IMR-90 (cell line): ENCODE measurements at regions not wholly inside any gene's neighbourhood (a gene's known extent, or its start where the extent isn't known, plus 50 kb on each side); places are given as distances from the start of the nearest gene placed in this dataset.
A peak's percentile ranks its signal among the peaks of the same experiment; 100 is the strongest.

Experiments used
- ATAC-seq: fragments of 200-7000 bp; cut with Tn5 transposase; 2 replicates; pipeline ENCODE4 v1.9.1; 2020; ENCODE audit warnings: low read depth, mild to moderate bottlenecking, moderate library complexity
- BruUV-seq: library from RNA; stranded (reverse); fragments of 400-500 nt; replicated peaks from 2 replicates; lab custom pipeline; 2021; lab: Mats Ljungman, UMichigan
- CTCF ChIA-PET: fragments of 300-600 bp; formaldehyde crosslinking; extraction: SDS; loops from one replicate; lab custom pipeline; 2021; ENCODE audit warnings: antibody characterized with exemption; lab: Yijun Ruan, JAX
- POLR2A ChIA-PET: fragments of 300-600 bp; sonication (Branson Sonifier 250); formaldehyde crosslinking; loops from one replicate; lab custom pipeline; 2022; ENCODE audit warnings: antibody characterized with exemption; ENCODE audit not compliant: unreplicated experiment; lab: Charles Lee
- DNase-seq: peaks from one replicate; pipeline ENCODE4 v3.0.0; 2013
- H2AFZ ChIP-seq: replicated peaks from 2 replicates; pipeline ENCODE3; 2013; ENCODE audit warnings: low read length, mild to moderate bottlenecking; ENCODE audit not compliant: poor library complexity
- H2AK5ac ChIP-seq: 2 replicates; pipeline ENCODE4 v1.6.1; 2013; ENCODE audit warnings: low read depth, low read length, inconsistent platforms
- H2AK9ac ChIP-seq: replicated peaks from 2 replicates; pipeline ENCODE3; 2013; ENCODE audit warnings: mild to moderate bottlenecking, low read depth, low read length, moderate library complexity; ENCODE audit not compliant: poor library complexity
- H2BK120ac ChIP-seq: 2 replicates; pipeline ENCODE4 v1.6.1; 2013; ENCODE audit warnings: low read depth, low read length, inconsistent platforms
- H2BK15ac ChIP-seq: 3 replicates; pipeline ENCODE4 v1.6.1; 2013; ENCODE audit warnings: low read depth, low read length, inconsistent platforms
- H2BK20ac ChIP-seq: 2 replicates; pipeline ENCODE4 v1.6.1; 2013; ENCODE audit warnings: low read depth, mild to moderate bottlenecking, inconsistent platforms, low read length, moderate library complexity
- H2BK5ac ChIP-seq: 2 replicates; pipeline ENCODE4 v1.6.1; 2013; ENCODE audit warnings: mild to moderate bottlenecking, low read depth, low read length, inconsistent platforms; ENCODE audit not compliant: poor library complexity, severe bottlenecking
- H3K14ac ChIP-seq: replicated peaks from 2 replicates; pipeline ENCODE4 v1.6.1; 2013; ENCODE audit warnings: low read depth, low read length, inconsistent platforms
- H3K18ac ChIP-seq: 2 replicates; pipeline ENCODE4 v1.6.1; 2013; ENCODE audit warnings: low read depth, low read length, control low read depth
- H3K23ac ChIP-seq: 2 replicates; pipeline ENCODE4 v1.6.1; 2013; ENCODE audit warnings: low read depth, low read length, inconsistent platforms
- H3K27ac ChIP-seq: 2 replicates; pipeline ENCODE4 v1.5.1; 2013; ENCODE audit warnings: mild to moderate bottlenecking, control low read depth, low read length; ENCODE audit not compliant: insufficient read depth
- H3K27me3 ChIP-seq: 2 replicates; pipeline ENCODE4 v1.6.1; 2013; ENCODE audit warnings: low read length; ENCODE audit not compliant: control insufficient read depth, insufficient read depth
- H3K36me3 ChIP-seq: 2 replicates; pipeline ENCODE4 v1.6.1; 2013; ENCODE audit warnings: low read length, mixed read lengths; ENCODE audit not compliant: control insufficient read depth, insufficient read depth
- H3K4ac ChIP-seq: 2 replicates; pipeline ENCODE4 v1.6.1; 2013; ENCODE audit warnings: low read depth, low read length, inconsistent platforms
- H3K4me1 ChIP-seq: 2 replicates; pipeline ENCODE4 v1.6.1; 2013; ENCODE audit warnings: low read length, mixed read lengths; ENCODE audit not compliant: control insufficient read depth, insufficient read depth
- H3K4me2 ChIP-seq: 2 replicates; pipeline ENCODE4 v1.6.1; 2013; ENCODE audit warnings: low read depth, mild to moderate bottlenecking, control low read depth, low read length, moderate library complexity
- H3K4me3 ChIP-seq: 2 replicates; pipeline ENCODE4 v1.5.1; 2013; ENCODE audit warnings: low read depth, mild to moderate bottlenecking, control low read depth, low read length, moderate library complexity; ENCODE audit not compliant: insufficient read depth
- H3K56ac ChIP-seq: 2 replicates; pipeline ENCODE4 v1.6.1; 2013; ENCODE audit warnings: low read length, inconsistent platforms; ENCODE audit not compliant: insufficient read depth; ENCODE audit errors: extremely low read depth
- H3K79me1 ChIP-seq, 2 experiments: 2 replicates each; pipeline ENCODE4 v1.6.1; 2013; ENCODE audit warnings: low read length in 2 of 2, inconsistent platforms in 1 of 2, low read depth in 1 of 2
- H3K9ac ChIP-seq: 2 replicates; pipeline ENCODE4 v1.6.1; 2013; ENCODE audit warnings: low read depth, low read length, control low read depth
- H3K9me1 ChIP-seq: 2 replicates; pipeline ENCODE4 v1.6.1; 2013; ENCODE audit warnings: low read length, inconsistent platforms; ENCODE audit not compliant: insufficient read depth
- H3K9me3 ChIP-seq: 2 replicates; pipeline ENCODE4 v1.6.1; 2013; ENCODE audit warnings: low read length; ENCODE audit not compliant: control insufficient read depth, insufficient read depth
- H4K20me1 ChIP-seq: 2 replicates; pipeline ENCODE4 v1.6.1; 2013; ENCODE audit warnings: low read length, inconsistent platforms; ENCODE audit not compliant: insufficient read depth
- H4K5ac ChIP-seq: 2 replicates; pipeline ENCODE4 v1.6.1; 2013; ENCODE audit warnings: mild to moderate bottlenecking, low read depth, low read length, control low read depth
- H4K8ac ChIP-seq, 2 experiments: 2 replicates each; pipeline ENCODE4 v1.6.1; 2013; ENCODE audit warnings: low read depth in 2 of 2, low read length in 2 of 2, control low read depth in 1 of 2, inconsistent platforms in 1 of 2
- H4K91ac ChIP-seq: 2 replicates; pipeline ENCODE4 v1.6.1; 2013; ENCODE audit warnings: low read depth, low read length, inconsistent platforms; ENCODE audit not compliant: insufficient read depth
- BHLHE40 ChIP-seq: fragments of 150-350 bp; IDR thresholded peaks from 2 replicates; pipeline ENCODE4 v1.6.1; 2016; ENCODE audit warnings: mild to moderate bottlenecking, low read depth, low read length
- CEBPB ChIP-seq: IDR thresholded peaks from 2 replicates; pipeline ENCODE4 v1.6.1; 2012; ENCODE audit warnings: low read depth, low read length, improper control_type of control experiment
- CHD1 ChIP-seq: IDR thresholded peaks from 2 replicates; pipeline ENCODE4 v1.6.1; 2012; ENCODE audit warnings: low read depth, low read length, improper control_type of control experiment
- FOS ChIP-seq: fragments of 150-350 bp; IDR thresholded peaks from 2 replicates; pipeline ENCODE4 v1.6.1; 2016; ENCODE audit warnings: low read depth, low read length
- MAFK ChIP-seq: IDR thresholded peaks from 2 replicates; pipeline ENCODE4 v1.6.1; 2012; ENCODE audit warnings: low read depth, low read length, improper control_type of control experiment
- MXI1 ChIP-seq: IDR thresholded peaks from 2 replicates; pipeline ENCODE4 v1.6.1; 2012; ENCODE audit warnings: low read depth, mild to moderate bottlenecking, low read length, moderate library complexity, borderline replicate concordance
- NFE2L2 ChIP-seq: fragments of 150-350 bp; IDR thresholded peaks from 2 replicates; pipeline ENCODE4 v1.6.1; 2016; ENCODE audit warnings: low read depth, mild to moderate bottlenecking, low read length
- POLR2A ChIP-seq: IDR thresholded peaks from 2 replicates; pipeline ENCODE4 v1.6.1; 2012; ENCODE audit warnings: mild to moderate bottlenecking, low read depth, low read length
- RAD21 ChIP-seq: IDR thresholded peaks from 2 replicates; pipeline ENCODE4 v1.6.1; 2012; ENCODE audit warnings: low read length, improper control_type of control experiment
- RCOR1 ChIP-seq: IDR thresholded peaks from 2 replicates; pipeline ENCODE4 v1.6.1; 2012; ENCODE audit warnings: mild to moderate bottlenecking, low read length, improper control_type of control experiment; ENCODE audit not compliant: insufficient replicate concordance
- RFX5 ChIP-seq: IDR thresholded peaks from 2 replicates; pipeline ENCODE4 v1.8.0; 2012; ENCODE audit warnings: low read depth, mild to moderate bottlenecking, low read length, moderate library complexity
- SMC3 ChIP-seq: fragments of 150-350 bp; IDR thresholded peaks from 2 replicates; pipeline ENCODE4 v1.6.1; 2016; ENCODE audit warnings: low read depth, mild to moderate bottlenecking, antibody characterized with exemption, low read length, moderate library complexity
- WGBS, 2 experiments: methylation state at CpG; one replicate each; pipeline versions ENCODE4 v1.1.5 to v1.1.7; 2013; ENCODE audit warnings: missing lambda C conversion rate in 2 of 2; ENCODE audit not compliant: insufficient read length in 1 of 2; ENCODE audit errors: extremely low coverage in 2 of 2; 5-methylcytosine and 5-hydroxymethylcytosine counted together
- dilution Hi-C: fragments of 300-500 bp; cut with HindIII; formaldehyde crosslinking; loops from one replicate; pipeline ENCODE4 v1.14.3; 2018; ENCODE audit warnings: low sequenced_read_pairs; ENCODE audit not compliant: unreplicated experiment
- in situ Hi-C: fragments of 300-500 bp; cut with MboI; formaldehyde crosslinking; loops from 3 replicates; pipeline ENCODE4 v1.14.3; 2019; ENCODE audit warnings: low sequenced_read_pairs, inconsistent platforms, mixed read lengths
- intact Hi-C: fragments of 100-400 bp; cut with micrococcal nuclease; formaldehyde crosslinking; loops from 2 replicates; pipeline ENCODE4 v1.10.0; 2022
- TF ChIP-seq, protein P1 (sequence below): fragments of 150-350 bp; IDR thresholded peaks from 2 replicates; pipeline ENCODE4 v1.6.1; 2016; ENCODE audit warnings: low read depth, mild to moderate bottlenecking, low read length, moderate library complexity, borderline replicate concordance
- TF ChIP-seq, protein P2 (sequence below): conservative IDR thresholded peaks from 2 replicates; pipeline ENCODE4 v1.5.1; 2012; ENCODE audit warnings: mild to moderate bottlenecking, low read depth, low read length, improper control_type of control experiment
- TF ChIP-seq, protein P3 (sequence below): fragments of 150-350 bp; IDR thresholded peaks from 2 replicates; pipeline ENCODE4 v1.6.1; 2017; ENCODE audit warnings: mild to moderate bottlenecking, antibody characterized with exemption, low read length, low read depth

DNA sequence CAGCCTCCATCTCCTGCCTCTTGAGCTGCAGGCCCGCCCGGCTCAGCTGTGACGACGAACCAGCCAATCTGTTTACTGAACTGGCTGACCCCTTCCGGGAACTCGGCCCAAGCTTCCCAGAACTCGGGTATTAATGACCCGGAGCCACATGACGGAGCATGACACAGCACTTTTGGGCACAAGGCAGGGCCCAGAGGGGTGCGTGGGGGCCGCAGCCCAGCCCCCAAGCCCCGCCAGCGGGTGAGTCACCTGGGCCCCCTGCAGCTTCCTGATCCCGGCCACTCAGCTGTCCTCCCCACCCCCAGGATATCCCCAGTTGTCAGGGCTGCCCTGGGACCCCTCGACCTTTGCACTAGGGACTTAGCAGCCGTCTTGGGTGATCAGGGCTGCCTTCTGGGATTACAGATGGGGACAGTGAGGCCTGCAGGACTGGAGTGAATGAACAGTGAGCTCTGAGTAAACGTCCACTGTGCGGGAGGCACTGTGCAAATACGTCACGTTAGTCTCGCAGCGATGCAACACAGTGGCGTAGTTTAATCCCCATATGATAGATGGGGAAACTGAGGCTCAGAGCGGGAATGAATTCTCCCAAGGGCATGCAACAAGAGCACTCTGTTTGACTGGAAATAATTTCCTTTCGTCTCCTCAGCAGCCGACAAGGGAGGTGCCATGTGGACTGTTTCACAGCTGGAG, 102.1 kb downstream of the CEBPB start:
- H3K14ac ChIP-seq: peak overlapping the region; percentile 97
- dilution Hi-C loops: no loop called here
- H3K4me3 ChIP-seq: no peak overlapping the region
- peak overlapping the region; percentile 96; the same call in 2 of the 3 replicates for H2BK15ac ChIP-seq
- no peak overlapping the region for H3K4me2 ChIP-seq
- 38% methylated on average over 17 of the region's 26 CpGs; no CpG with 5 or more reads in 1 of the 2 experiments for WGBS, 2 experiments
- H2AK9ac ChIP-seq: peak overlapping the region; percentile 96
- BruUV-seq: no TSS peak
- peak overlapping the region; percentile 100 for H2AK5ac ChIP-seq
- H3K18ac ChIP-seq: peak overlapping the region; percentile 98
- peak overlapping the region; percentile 79 for H3K23ac ChIP-seq
- peak overlapping the region; percentile 99 for H4K91ac ChIP-seq
- peak overlapping the region; percentile 87 to 99 for H4K8ac ChIP-seq
- POLR2A ChIA-PET: interaction anchor here (0.5 to 1.1 kb wide), 2 partner anchors 11 to 289 kb away, joined by 3 read pairs; no protein-coding TSS in a partner anchor
- peak overlapping the region; percentile 83 for H3K56ac ChIP-seq
- H3K9me1 ChIP-seq: peaks cover 20% of the 10 kb centered on the region
- intact Hi-C loops: loop anchor here (5.0 kb wide), 1 partner anchor 100 kb away; the partner anchor contains the start of gene CEBPB
- peak; percentile 99 for DNase-seq
- H3K9me3 ChIP-seq: no peaks in the 10 kb centered on the region
- peak overlapping the region; percentile 24 for H3K9ac ChIP-seq
- peak overlapping the region; percentile 90 for H3K27ac ChIP-seq
- H2BK20ac ChIP-seq: peak overlapping the region; percentile 100
- H4K5ac ChIP-seq: peak overlapping the region; percentile 96
- no peaks in the 10 kb centered on the region for H4K20me1 ChIP-seq
- H3K27me3 ChIP-seq: no peaks in the 10 kb centered on the region
- no peaks in the 10 kb centered on the region for H3K36me3 ChIP-seq
- CTCF ChIA-PET: no interaction called here
- peak overlapping the region; percentile 100 for H3K4ac ChIP-seq
- peak overlapping the region; percentile 100 for H2BK120ac ChIP-seq
- H2AFZ ChIP-seq: peak overlapping the region; percentile 64
- in situ Hi-C loops: no loop called here
- peaks cover 25% of the 10 kb centered on the region for H3K4me1 ChIP-seq
- H2BK5ac ChIP-seq: peak overlapping the region; percentile 92
- ATAC-seq: peak; percentile 83
- peaks cover 0 to 22% of the 10 kb centered on the region in 2 experiments; a peak in 3 of 4 replicates for H3K79me1 ChIP-seq
- TF ChIP-seq, protein P1, sequence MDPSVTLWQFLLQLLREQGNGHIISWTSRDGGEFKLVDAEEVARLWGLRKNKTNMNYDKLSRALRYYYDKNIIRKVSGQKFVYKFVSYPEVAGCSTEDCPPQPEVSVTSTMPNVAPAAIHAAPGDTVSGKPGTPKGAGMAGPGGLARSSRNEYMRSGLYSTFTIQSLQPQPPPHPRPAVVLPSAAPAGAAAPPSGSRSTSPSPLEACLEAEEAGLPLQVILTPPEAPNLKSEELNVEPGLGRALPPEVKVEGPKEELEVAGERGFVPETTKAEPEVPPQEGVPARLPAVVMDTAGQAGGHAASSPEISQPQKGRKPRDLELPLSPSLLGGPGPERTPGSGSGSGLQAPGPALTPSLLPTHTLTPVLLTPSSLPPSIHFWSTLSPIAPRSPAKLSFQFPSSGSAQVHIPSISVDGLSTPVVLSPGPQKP: no peak
- TF ChIP-seq POLR2A (no peak), CEBPB (no peak), MXI1 (no peak), MAFK (peak; percentile 95), SMC3 (peak; percentile 27; the same call in 1 of the 2 replicates), RAD21 (no peak; the same call in 1 of the 2 replicates), NFE2L2 (peak; percentile 100), RCOR1 (peak; percentile 7), FOS (peak; percentile 99), BHLHE40 (peak; percentile 55), CHD1 (no peak), RFX5 (no peak)
- TF ChIP-seq, protein P2, sequence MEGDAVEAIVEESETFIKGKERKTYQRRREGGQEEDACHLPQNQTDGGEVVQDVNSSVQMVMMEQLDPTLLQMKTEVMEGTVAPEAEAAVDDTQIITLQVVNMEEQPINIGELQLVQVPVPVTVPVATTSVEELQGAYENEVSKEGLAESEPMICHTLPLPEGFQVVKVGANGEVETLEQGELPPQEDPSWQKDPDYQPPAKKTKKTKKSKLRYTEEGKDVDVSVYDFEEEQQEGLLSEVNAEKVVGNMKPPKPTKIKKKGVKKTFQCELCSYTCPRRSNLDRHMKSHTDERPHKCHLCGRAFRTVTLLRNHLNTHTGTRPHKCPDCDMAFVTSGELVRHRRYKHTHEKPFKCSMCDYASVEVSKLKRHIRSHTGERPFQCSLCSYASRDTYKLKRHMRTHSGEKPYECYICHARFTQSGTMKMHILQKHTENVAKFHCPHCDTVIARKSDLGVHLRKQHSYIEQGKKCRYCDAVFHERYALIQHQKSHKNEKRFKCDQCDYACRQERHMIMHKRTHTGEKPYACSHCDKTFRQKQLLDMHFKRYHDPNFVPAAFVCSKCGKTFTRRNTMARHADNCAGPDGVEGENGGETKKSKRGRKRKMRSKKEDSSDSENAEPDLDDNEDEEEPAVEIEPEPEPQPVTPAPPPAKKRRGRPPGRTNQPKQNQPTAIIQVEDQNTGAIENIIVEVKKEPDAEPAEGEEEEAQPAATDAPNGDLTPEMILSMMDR: no peak
- TF ChIP-seq, protein P3, sequence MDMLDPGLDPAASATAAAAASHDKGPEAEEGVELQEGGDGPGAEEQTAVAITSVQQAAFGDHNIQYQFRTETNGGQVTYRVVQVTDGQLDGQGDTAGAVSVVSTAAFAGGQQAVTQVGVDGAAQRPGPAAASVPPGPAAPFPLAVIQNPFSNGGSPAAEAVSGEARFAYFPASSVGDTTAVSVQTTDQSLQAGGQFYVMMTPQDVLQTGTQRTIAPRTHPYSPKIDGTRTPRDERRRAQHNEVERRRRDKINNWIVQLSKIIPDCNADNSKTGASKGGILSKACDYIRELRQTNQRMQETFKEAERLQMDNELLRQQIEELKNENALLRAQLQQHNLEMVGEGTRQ: peak; percentile 80
